ENCODE measurements at regions not wholly inside any gene's neighbourhood (a gene's known extent, or its start where the extent isn't known, plus 50 kb on each side); places are given as distances from the start of the nearest gene placed in this dataset.

DNA sequence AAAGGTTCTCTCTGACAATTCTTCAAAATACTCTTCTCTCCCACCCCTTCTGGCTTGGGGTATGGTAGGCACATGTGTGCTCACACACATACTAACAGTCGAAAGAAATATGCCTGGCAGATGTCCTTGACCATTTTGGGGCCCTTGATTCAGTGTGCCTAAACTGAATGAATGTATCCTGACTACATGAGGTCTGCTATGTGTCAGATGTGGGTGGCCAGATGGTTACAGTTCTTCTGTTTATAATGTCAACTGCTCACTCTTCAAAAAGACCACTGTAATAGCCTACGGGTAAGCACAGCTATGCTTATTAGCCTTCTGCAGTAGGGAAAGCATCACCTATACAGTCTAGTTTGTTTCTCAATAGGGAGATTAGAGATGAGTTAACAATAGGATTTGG, 63.7 kb upstream of the VEGFC start:
- H3K4me2 ChIP-seq (ENCODE audit: insufficient read depth, low read length), result no peak overlapping the region
- no peak overlapping the region for H3K27ac ChIP-seq (ENCODE audit: insufficient read depth, low read depth, low read length)
- H3K4me3 ChIP-seq (replicated peaks in 1 of 3; ENCODE audit: insufficient read depth in 1 of 3, low read depth in 1 of 3, low read length in 3 of 3), result no peak overlapping the region
- BruUV-seq (replicated peaks), result no TSS peak
- no peaks in the 10 kb centered on the region for H3K9me1 ChIP-seq (replicated peaks; ENCODE audit: control insufficient read depth, extremely low read depth, insufficient read depth, low read length)
- no peaks in the 10 kb centered on the region for H3K27me3 ChIP-seq (ENCODE audit: control insufficient read depth in 2 of 2, insufficient read depth in 2 of 2, low read length in 2 of 2)
- TF ChIP-seq JUN (IDR thresholded peaks at IDR 0.05; ENCODE audit: borderline replicate concordance, insufficient read depth, insufficient read length, low read depth) (no peak), POLR2AphosphoS5 (IDR thresholded peaks at IDR 0.05; ENCODE audit: insufficient read depth, low read depth, low read length) (no peak)
- no peaks in the 10 kb centered on the region for H4K20me1 ChIP-seq (replicated peaks; ENCODE audit: control insufficient read depth, extremely low read depth, insufficient read depth, low read length)
- no peaks in the 10 kb centered on the region for H3K9me3 ChIP-seq (replicated peaks; ENCODE audit: control insufficient read depth, insufficient read depth, low read length)
- intact Hi-C loops (cut with micrococcal nuclease), result no loop called here
- H2AFZ ChIP-seq (ENCODE audit: low read depth, low read length), result no peak overlapping the region
- H3K4me1 ChIP-seq (ENCODE audit: control insufficient read depth, extremely low read depth, insufficient read depth, low read length), result no peaks in the 10 kb centered on the region
- ChIA-PET CTCF (interaction anchor here (1.4 kb wide), 1 partner anchor 191 kb away, joined by 3 read pairs; no protein-coding TSS in a partner anchor), POLR2A (no interaction called here)
- no peaks in the 10 kb centered on the region for H3K79me2 ChIP-seq (ENCODE audit: control insufficient read depth, insufficient read depth, low read length)
- DNase-seq (ENCODE audit: low read depth, low spot score) (no peak), FAIRE-seq (no peak)
- H3K36me3 ChIP-seq (ENCODE audit: control insufficient read depth in 2 of 2, extremely low read depth in 1 of 2, insufficient read depth in 2 of 2, low read length in 2 of 2), result no peaks in the 10 kb centered on the region
- no peak overlapping the region for H3K9ac ChIP-seq (replicated peaks; ENCODE audit: extremely low read depth, insufficient read depth, low read length)
- dilution Hi-C loops (cut with MboI; ENCODE audit: extremely low pct_ligation_motif_present, low sequenced_read_pairs), result no loop called here

DNA sequence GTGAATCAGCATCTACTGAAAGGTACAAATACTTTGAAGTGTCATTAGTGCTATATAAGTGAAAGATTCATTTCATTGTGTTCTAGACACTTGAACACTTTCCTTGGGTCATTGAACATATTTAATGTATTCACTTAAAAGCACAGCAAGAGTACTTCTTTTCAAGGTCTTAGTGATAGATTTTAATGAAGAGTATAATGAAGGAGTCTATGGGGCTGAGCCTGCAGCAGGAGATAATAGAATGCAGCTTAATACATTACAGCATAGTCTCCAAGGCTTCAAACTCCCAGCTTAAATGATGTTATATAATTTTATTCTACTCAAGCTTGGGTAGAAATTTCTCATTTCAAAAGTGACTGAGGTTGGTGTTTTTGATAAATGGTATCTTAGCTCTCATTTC, 66.1 kb upstream of the VEGFC start:
- no peak overlapping the region for H2AFZ ChIP-seq (ENCODE audit: low read depth, low read length)
- TF ChIP-seq, protein P1, sequence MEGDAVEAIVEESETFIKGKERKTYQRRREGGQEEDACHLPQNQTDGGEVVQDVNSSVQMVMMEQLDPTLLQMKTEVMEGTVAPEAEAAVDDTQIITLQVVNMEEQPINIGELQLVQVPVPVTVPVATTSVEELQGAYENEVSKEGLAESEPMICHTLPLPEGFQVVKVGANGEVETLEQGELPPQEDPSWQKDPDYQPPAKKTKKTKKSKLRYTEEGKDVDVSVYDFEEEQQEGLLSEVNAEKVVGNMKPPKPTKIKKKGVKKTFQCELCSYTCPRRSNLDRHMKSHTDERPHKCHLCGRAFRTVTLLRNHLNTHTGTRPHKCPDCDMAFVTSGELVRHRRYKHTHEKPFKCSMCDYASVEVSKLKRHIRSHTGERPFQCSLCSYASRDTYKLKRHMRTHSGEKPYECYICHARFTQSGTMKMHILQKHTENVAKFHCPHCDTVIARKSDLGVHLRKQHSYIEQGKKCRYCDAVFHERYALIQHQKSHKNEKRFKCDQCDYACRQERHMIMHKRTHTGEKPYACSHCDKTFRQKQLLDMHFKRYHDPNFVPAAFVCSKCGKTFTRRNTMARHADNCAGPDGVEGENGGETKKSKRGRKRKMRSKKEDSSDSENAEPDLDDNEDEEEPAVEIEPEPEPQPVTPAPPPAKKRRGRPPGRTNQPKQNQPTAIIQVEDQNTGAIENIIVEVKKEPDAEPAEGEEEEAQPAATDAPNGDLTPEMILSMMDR (IDR thresholded peaks at IDR 0.05; ENCODE audit: extremely low read depth in 1 of 2, insufficient read depth in 1 of 2, low read depth in 1 of 2, low read length in 2 of 2), result no peak
- TF ChIP-seq POLR2A (IDR thresholded peaks at IDR 0.05; ENCODE audit: low read depth, low read length) (no peak), MYC (IDR thresholded peaks at IDR 0.05; ENCODE audit: low read depth, low read length) (no peak)
- no peaks in the 10 kb centered on the region for H3K36me3 ChIP-seq (ENCODE audit: control insufficient read depth in 2 of 2, extremely low read depth in 1 of 2, insufficient read depth in 2 of 2, low read length in 2 of 2)
- H3K9me3 ChIP-seq (replicated peaks; ENCODE audit: control insufficient read depth, insufficient read depth, low read length), result no peaks in the 10 kb centered on the region
- H3K79me2 ChIP-seq (ENCODE audit: control insufficient read depth, insufficient read depth, low read length), result no peaks in the 10 kb centered on the region
- no peak overlapping the region for H3K27ac ChIP-seq (ENCODE audit: insufficient read depth, low read depth, low read length)
- no peak overlapping the region for H3K4me3 ChIP-seq (replicated peaks in 1 of 3; ENCODE audit: insufficient read depth in 1 of 3, low read depth in 1 of 3, low read length in 3 of 3)
- intact Hi-C loops (cut with micrococcal nuclease) (no loop called here), dilution Hi-C loops (cut with MboI; ENCODE audit: extremely low pct_ligation_motif_present, low sequenced_read_pairs) (no loop called here)
- ChIA-PET CTCF (interaction anchor here (1.0 kb wide), 1 partner anchor 23 kb away, joined by 3 read pairs; no protein-coding TSS in a partner anchor), POLR2A (no interaction called here)
- no peaks in the 10 kb centered on the region for H3K27me3 ChIP-seq (ENCODE audit: control insufficient read depth in 2 of 2, insufficient read depth in 2 of 2, low read length in 2 of 2)
- H3K9ac ChIP-seq (replicated peaks; ENCODE audit: extremely low read depth, insufficient read depth, low read length), result no peak overlapping the region
- no peaks in the 10 kb centered on the region for H3K4me1 ChIP-seq (ENCODE audit: control insufficient read depth, extremely low read depth, insufficient read depth, low read length)
- no peaks in the 10 kb centered on the region for H4K20me1 ChIP-seq (replicated peaks; ENCODE audit: control insufficient read depth, extremely low read depth, insufficient read depth, low read length)
- H3K4me2 ChIP-seq (ENCODE audit: insufficient read depth, low read length), result no peak overlapping the region
- no peak for DNase-seq (ENCODE audit: low read depth, low spot score)
- no TSS peak for BruUV-seq (replicated peaks)
- FAIRE-seq, result no peak
- H3K9me1 ChIP-seq (replicated peaks; ENCODE audit: control insufficient read depth, extremely low read depth, insufficient read depth, low read length), result no peaks in the 10 kb centered on the region
